ENCODE measurements at regions not wholly inside any gene's neighbourhood (a gene's known extent, or its start where the extent isn't known, plus 50 kb on each side); places are given as distances from the start of the nearest gene placed in this dataset.
A peak's percentile ranks its signal among the peaks of the same experiment; 100 is the strongest.
"Not testable (repeated sequence)": the region's sequence is repeated elsewhere in the genome, so short reads cannot be mapped to it uniquely, and the experiment has no call there.

DNA sequence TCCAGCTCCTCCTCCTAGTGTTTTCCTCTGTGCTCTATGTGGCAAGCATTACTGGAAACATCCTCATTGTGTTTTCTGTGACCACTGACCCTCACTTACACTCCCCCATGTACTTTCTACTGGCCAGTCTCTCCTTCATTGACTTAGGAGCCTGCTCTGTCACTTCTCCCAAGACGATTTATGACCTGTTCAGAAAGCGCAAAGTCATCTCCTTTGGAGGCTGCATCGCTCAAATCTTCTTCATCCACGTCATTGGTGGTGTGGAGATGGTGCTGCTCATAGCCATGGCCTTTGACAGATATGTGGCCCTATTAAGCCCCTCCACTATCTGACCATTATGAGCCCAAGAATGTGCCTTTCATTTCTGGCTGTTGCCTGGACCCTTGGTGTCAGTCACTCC lies 64.0 kb downstream of the OR4F15 start:
- DNase-seq = not testable (repeated sequence)

GRCh38 chr15:101877649-101878048 lies 65.6 kb downstream of the OR4F15 start:
- not testable (repeated sequence) for DNase-seq

- not testable (repeated sequence) for DNase-seq
Observed at GRCh38 chr15:101912349-101913287, 100.6 kb downstream of the OR4F15 start.

- not testable (repeated sequence) for DNase-seq
Observed at GRCh38 chr15:101924554-101924953, 112.6 kb downstream of the OR4F15 start.

GRCh38 chr15:101934506-101934905 lies 122.5 kb downstream of the OR4F15 start:
- DNase-seq = not testable (repeated sequence)

- not testable (repeated sequence) for DNase-seq
Observed at GRCh38 chr15:101937362-101937761, 125.4 kb downstream of the OR4F15 start.

GRCh38 chr15:101938555-101938954 lies 126.6 kb downstream of the OR4F15 start:
- DNase-seq = not testable (repeated sequence)

- not testable (repeated sequence) for DNase-seq
Observed at GRCh38 chr15:101945896-101946295, 133.9 kb downstream of the OR4F15 start.

- not testable (repeated sequence) for DNase-seq
Observed at GRCh38 chr15:101948491-101949010, 136.5 kb downstream of the OR4F15 start.

DNA sequence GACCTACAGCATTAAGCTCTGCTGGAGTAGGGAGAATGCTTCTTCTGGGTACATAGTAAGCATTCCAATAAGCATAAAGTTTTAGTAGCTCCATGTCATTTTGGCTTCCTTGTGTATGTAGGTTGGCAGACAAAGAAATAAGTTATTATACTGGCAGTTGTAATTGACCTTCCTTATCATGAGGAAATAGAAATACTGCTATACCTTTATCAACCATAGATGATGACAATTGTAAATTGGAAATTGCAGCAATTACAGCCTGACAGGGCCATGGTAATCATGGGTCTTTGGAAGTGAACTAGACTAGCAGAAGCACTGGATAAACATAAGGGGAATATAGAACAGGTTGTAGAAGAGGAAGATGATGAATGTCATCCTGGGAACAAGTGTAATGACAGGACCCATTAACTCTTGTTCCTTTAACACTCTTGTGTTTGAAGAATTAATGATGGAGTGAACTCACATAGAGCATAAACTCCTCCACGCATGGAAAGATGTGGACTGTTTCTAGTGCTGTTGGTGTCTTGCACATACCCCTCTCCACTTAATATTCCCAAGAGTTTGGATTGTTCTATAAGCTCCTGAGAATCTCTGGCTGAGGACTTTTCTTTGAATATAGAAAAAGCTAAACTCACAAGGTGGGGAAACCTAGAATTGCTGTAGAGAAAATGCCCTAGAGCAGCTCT lies 137.5 kb downstream of the OR4F15 start:
- DNase-seq = not testable (repeated sequence)

DNA sequence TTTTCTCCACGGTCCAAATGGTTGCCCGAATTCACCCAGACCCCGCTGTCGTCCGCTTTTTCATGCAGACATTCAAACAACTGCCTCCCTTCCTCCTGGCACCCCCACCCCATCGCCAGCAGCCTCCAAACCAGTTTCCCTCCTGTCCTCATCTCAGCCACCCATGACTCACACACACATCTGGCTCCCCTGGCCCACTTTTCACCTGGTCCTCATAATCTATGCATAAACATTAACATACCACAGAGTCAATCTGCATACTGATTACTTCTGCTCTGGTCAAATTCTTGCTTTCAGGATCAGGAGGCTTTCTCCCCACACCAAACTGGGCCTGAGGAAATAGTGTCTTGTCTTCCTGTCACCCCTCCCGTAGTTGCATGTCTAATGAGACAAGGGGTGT lies 142.0 kb downstream of the OR4F15 start:
- not testable (repeated sequence) for DNase-seq

DNA sequence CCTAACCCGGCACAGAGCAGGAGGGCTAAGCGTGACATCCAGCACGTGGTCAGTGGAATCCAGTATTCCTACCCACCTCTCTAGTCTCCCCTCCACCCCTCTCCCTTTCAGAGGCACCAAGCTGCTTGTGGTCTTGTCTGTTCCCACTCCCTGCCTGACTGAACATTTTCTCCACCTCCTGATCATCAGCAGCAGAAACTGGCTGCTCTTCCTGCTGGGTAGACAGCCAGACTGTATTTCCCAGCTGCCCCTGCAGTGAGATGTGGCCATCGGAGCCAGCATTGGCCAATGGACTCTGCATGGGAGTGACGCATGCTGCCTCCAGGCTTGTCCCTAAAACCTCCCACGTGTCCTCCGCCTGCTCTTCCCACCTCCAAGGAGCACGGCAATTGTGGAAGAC lies 143.8 kb downstream of the OR4F15 start:
- not testable (repeated sequence) for DNase-seq

- not testable (repeated sequence) for DNase-seq
Observed at GRCh38 chr15:101958656-101959055, 146.7 kb downstream of the OR4F15 start.

GRCh38 chr15:101961263-101961662 lies 149.3 kb downstream of the OR4F15 start:
- DNase-seq = not testable (repeated sequence)

- not testable (repeated sequence) for DNase-seq
Observed at GRCh38 chr15:101961765-101962164, 149.8 kb downstream of the OR4F15 start.

DNA sequence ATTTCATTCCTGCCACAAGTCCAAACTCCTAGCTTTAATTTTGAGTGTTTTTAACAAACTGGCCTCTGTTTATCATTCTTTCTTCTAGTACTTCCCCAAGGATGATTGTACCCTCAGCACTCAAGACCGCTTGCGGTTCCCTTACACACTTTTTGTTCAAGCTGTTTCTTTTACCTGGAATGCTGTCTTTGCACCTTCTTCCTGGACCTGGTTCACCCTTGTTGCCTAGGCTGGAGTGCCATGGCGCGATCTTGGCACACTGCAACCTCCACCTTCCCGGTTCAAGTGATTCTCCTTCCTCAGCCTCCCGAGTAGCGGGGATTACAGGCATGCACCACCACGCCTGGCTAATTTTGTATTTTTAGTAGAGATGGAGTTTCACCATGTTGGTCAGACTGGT lies 151.7 kb downstream of the OR4F15 start:
- DNase-seq = not testable (repeated sequence)

GRCh38 chr15:101965353-101965752 lies 153.4 kb downstream of the OR4F15 start:
- not testable (repeated sequence) for DNase-seq

DNA sequence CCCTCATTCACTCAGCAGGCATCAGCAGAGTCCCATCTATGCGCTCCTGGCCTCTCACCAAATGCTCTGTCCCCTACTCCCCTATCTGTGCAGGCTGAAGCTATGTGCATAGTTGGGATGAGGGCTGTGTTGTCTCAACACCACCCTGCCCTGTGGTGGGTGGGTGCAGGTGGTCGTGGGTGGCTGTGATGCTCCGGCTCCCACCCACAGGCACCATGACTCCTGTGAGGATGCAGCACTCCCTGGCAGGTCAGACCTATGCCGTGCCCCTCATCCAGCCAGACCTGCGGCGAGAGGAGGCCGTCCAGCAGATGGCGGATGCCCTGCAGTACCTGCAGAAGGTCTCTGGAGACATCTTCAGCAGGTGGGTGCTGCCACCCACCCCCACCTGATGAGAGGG lies 153.9 kb downstream of the OR4F15 start:
- DNase-seq = not testable (repeated sequence)

- DNase-seq = not testable (repeated sequence)
Observed at GRCh38 chr15:101967364-101967763, 155.4 kb downstream of the OR4F15 start.

GRCh38 chr15:101970605-101971004 lies 158.6 kb downstream of the OR4F15 start:
- not testable (repeated sequence) for DNase-seq

- not testable (repeated sequence) for DNase-seq
Observed at GRCh38 chr15:101977281-101977680, 165.3 kb downstream of the OR4F15 start.

DNA sequence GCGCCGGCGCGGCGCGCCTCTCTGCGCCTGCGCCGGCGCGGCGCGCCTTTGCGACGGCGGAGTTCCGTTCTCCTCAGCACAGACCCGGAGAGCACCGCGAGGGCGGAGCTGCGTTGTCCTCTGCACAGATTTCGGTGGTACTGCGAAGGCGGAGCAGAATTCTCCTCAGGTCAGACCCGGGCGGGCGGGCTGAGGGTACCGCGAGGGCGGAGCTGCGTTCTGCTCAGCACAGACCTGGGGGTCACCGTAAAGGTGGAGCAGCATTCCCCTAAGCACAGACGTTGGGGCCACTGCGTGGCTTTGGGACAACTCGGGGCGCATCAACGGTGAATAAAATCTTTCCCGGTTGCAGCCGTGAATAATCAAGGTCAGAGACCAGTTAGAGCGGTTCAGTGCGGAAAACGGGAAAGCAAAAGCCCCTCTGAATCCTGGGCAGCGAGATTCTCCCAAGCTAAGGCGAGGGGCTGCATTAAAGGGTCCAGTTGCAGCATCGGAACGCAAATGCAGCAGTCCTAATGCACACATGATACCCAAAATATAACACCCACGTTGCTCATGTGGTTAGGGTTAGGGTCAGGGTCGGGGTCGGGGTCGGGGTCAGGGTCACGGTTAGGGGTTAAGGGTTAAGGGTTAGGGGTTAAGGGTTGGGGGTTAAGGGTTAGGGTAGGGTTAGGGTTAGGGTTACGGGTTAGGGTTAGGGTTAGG lies 168.4 kb downstream of the OR4F15 start:
- peak; percentile 0 for DNase-seq

Data from fibroblast of skin of back (primary cell).